ENCODE measurements at regions not wholly inside any gene's neighbourhood (a gene's known extent, or its start where the extent isn't known, plus 50 kb on each side); places are given as distances from the start of the nearest gene placed in this dataset.

DNA sequence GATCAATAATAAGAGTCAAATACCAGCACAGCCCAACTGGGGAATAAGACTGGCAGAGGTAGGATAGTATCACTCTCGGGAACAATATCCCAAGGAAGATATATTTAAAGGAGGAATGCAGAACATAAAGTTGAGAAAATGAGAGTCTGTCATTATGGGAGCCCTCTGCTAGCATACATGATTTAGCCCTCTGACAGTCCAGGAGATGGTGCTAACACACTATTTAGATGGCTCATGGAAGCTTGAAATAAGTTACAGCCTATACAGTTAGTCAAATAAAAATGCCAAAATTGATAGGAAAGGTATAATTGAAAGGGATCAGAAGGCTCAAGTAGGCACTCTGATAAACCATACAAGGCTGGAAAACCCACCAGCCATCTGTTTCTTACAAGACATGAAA, 201.0 kb upstream of the NEIL3 start:
- H3K27ac Mint-ChIP-seq, result no peak overlapping the region
- H3K4me3 Mint-ChIP-seq, result no peak overlapping the region
- Histone ChIP-seq H3K27ac (ENCODE audit: low read depth in 1 of 2, low read length in 2 of 2) (no peak overlapping the region), H3K4me1 (ENCODE audit: control insufficient read depth in 1 of 2, insufficient read depth in 2 of 2, low read length in 2 of 2) (no peaks in the 10 kb centered on the region), H2AFZ (ENCODE audit: insufficient read depth, low read depth, low read length, poor library complexity, severe bottlenecking) (no peak overlapping the region), H4K20me1 (ENCODE audit: insufficient read depth, low read length) (no peaks in the 10 kb centered on the region), H3K9ac (ENCODE audit: insufficient read depth, low read length, poor library complexity, severe bottlenecking) (no peak overlapping the region), H3K27me3 (ENCODE audit: control insufficient read depth in 2 of 2, insufficient read depth in 2 of 2, low read length in 2 of 2) (no peaks in the 10 kb centered on the region), H3K9me3 (replicated peaks in 1 of 2; ENCODE audit: control insufficient read depth in 1 of 2, insufficient read depth in 1 of 2, low read length in 2 of 2) (no peaks in the 10 kb centered on the region), H3K4me3 (replicated peaks in 1 of 3; ENCODE audit: low read depth in 2 of 3, low read length in 3 of 3) (no peak overlapping the region), H3K36me3 (replicated peaks in 1 of 2; ENCODE audit: control insufficient read depth in 1 of 2, insufficient read depth in 2 of 2, low read length in 2 of 2) (no peaks in the 10 kb centered on the region), H3K79me2 (ENCODE audit: insufficient read depth, low read length) (no peaks in the 10 kb centered on the region), H3K4me2 (replicated peaks; ENCODE audit: extremely low read depth, low read length, poor library complexity, severe bottlenecking) (no peak overlapping the region)
- peaks cover 0 to 4% (median 0%) of the 10 kb centered on the region in 7 donors for H3K9me3 Mint-ChIP-seq
- WGBS (ENCODE audit: insufficient coverage), result 100% methylated on average over 1 of the region's 1 CpG
- H3K4me1 Mint-ChIP-seq, result no peaks in the 10 kb centered on the region
- TF ChIP-seq, protein P1, sequence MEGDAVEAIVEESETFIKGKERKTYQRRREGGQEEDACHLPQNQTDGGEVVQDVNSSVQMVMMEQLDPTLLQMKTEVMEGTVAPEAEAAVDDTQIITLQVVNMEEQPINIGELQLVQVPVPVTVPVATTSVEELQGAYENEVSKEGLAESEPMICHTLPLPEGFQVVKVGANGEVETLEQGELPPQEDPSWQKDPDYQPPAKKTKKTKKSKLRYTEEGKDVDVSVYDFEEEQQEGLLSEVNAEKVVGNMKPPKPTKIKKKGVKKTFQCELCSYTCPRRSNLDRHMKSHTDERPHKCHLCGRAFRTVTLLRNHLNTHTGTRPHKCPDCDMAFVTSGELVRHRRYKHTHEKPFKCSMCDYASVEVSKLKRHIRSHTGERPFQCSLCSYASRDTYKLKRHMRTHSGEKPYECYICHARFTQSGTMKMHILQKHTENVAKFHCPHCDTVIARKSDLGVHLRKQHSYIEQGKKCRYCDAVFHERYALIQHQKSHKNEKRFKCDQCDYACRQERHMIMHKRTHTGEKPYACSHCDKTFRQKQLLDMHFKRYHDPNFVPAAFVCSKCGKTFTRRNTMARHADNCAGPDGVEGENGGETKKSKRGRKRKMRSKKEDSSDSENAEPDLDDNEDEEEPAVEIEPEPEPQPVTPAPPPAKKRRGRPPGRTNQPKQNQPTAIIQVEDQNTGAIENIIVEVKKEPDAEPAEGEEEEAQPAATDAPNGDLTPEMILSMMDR (IDR thresholded peaks at IDR 0.05), result no peak
- H3K27me3 Mint-ChIP-seq (ENCODE audit: low read depth in 3 of 3), result peaks cover 0 to 1% (median 0%) of the 10 kb centered on the region in 3 donors
- no peak for DNase-seq
- intact Hi-C loops (cut with micrococcal nuclease), result no loop called here
- H3K36me3 Mint-ChIP-seq, result no peaks in the 10 kb centered on the region

DNA sequence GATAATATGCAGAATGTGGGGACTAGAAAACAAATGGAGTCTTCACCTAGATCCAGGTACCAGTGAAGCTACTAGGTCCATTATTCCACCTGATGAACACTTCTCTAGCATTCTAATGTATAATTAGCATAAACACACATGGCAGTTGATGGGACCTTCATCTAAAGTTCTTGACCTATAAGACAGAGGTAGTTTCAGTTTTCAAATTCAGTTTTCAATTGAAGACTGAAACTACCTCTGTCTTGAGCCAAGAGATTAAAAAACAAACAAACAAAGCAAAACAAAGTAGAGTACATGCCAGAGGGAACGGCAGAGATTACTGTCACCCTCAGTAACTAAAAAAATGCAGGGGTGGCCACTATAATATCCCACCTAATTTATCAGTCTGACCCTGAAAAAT, 199.9 kb upstream of the NEIL3 start:
- Histone ChIP-seq H4K20me1 (ENCODE audit: insufficient read depth, low read length) (no peaks in the 10 kb centered on the region), H3K36me3 (replicated peaks in 1 of 2; ENCODE audit: control insufficient read depth in 1 of 2, insufficient read depth in 2 of 2, low read length in 2 of 2) (no peaks in the 10 kb centered on the region), H3K27ac (ENCODE audit: low read depth in 1 of 2, low read length in 2 of 2) (no peak overlapping the region), H3K4me1 (ENCODE audit: control insufficient read depth in 1 of 2, insufficient read depth in 2 of 2, low read length in 2 of 2) (no peaks in the 10 kb centered on the region), H3K9ac (ENCODE audit: insufficient read depth, low read length, poor library complexity, severe bottlenecking) (no peak overlapping the region), H3K4me3 (replicated peaks in 1 of 3; ENCODE audit: low read depth in 2 of 3, low read length in 3 of 3) (no peak overlapping the region), H3K4me2 (replicated peaks; ENCODE audit: extremely low read depth, low read length, poor library complexity, severe bottlenecking) (no peak overlapping the region), H3K79me2 (ENCODE audit: insufficient read depth, low read length) (no peaks in the 10 kb centered on the region), H2AFZ (ENCODE audit: insufficient read depth, low read depth, low read length, poor library complexity, severe bottlenecking) (no peak overlapping the region), H3K9me3 (replicated peaks in 1 of 2; ENCODE audit: control insufficient read depth in 1 of 2, insufficient read depth in 1 of 2, low read length in 2 of 2) (no peaks in the 10 kb centered on the region), H3K27me3 (ENCODE audit: control insufficient read depth in 2 of 2, insufficient read depth in 2 of 2, low read length in 2 of 2) (no peaks in the 10 kb centered on the region)
- H3K9me3 Mint-ChIP-seq, result peaks cover 0 to 4% (median 0%) of the 10 kb centered on the region in 7 donors
- no peak for DNase-seq
- WGBS (ENCODE audit: insufficient coverage), result no CpG with 5 or more reads among the region's 1 CpG
- no peaks in the 10 kb centered on the region for H3K4me1 Mint-ChIP-seq
- TF ChIP-seq, protein P1 (IDR thresholded peaks at IDR 0.05), result no peak
- intact Hi-C loops (cut with micrococcal nuclease), result no loop called here
- H3K4me3 Mint-ChIP-seq, result no peak overlapping the region
- no peaks in the 10 kb centered on the region for H3K36me3 Mint-ChIP-seq
- no peak overlapping the region for H3K27ac Mint-ChIP-seq
- peaks cover 0 to 1% (median 0%) of the 10 kb centered on the region in 3 donors for H3K27me3 Mint-ChIP-seq (ENCODE audit: low read depth in 3 of 3)

Data from CD14-positive monocyte (primary cell).